Lung (tissue), 11 donors: ENCODE measurements at regions not wholly inside any gene's neighbourhood (a gene's known extent, or its start where the extent isn't known, plus 50 kb on each side); places are given as distances from the start of the nearest gene placed in this dataset.

ENCODE experiments used
- ATAC-seq: fragments of 200-7000 bp; cut with Tn5 transposase; one replicate; pipeline ENCODE4 v1.9.1; 2020; ENCODE audit warnings: moderate number of reproducible peaks; ENCODE audit not compliant: insufficient read depth, low FRiP score
- DNase-seq, 3 donors: peaks; one replicate each; pipeline ENCODE4 v3.0.0-alpha.2; 2013 to 2017
- H3K27ac ChIP-seq, 2 donors: one replicate each; pipeline ENCODE4 v1.5.1; 2013; ENCODE audit warnings: mild to moderate bottlenecking in 2 of 2, moderate library complexity in 2 of 2, control low read depth in 1 of 2, inconsistent platforms in 1 of 2, low read depth in 1 of 2, low read length in 1 of 2
- H3K27me3 ChIP-seq, 3 donors: one replicate each; pipeline ENCODE4 v1.5.1; 2013; ENCODE audit warnings: low read length in 2 of 3; ENCODE audit not compliant: control insufficient read depth in 3 of 3, insufficient read depth in 3 of 3
- H3K36me3 ChIP-seq, 4 donors: one replicate each; pipeline ENCODE4 v1.5.1; 2013; ENCODE audit warnings: low read length in 4 of 4, mild to moderate bottlenecking in 1 of 4, moderate library complexity in 1 of 4; ENCODE audit not compliant: control insufficient read depth in 4 of 4, insufficient read depth in 4 of 4
- H3K4me1 ChIP-seq, 5 donors: one replicate each; pipeline ENCODE4 v1.5.1; 2013; ENCODE audit warnings: low read length in 5 of 5, mild to moderate bottlenecking in 2 of 5, moderate library complexity in 1 of 5; ENCODE audit not compliant: control insufficient read depth in 5 of 5, insufficient read depth in 5 of 5
- H3K4me3 ChIP-seq: one replicate; pipeline ENCODE4 v1.5.1; 2013; ENCODE audit warnings: mild to moderate bottlenecking, control low read depth, moderate library complexity
- H3K9ac ChIP-seq, 2 donors: one replicate each; pipeline ENCODE4 v1.5.1; 2013; ENCODE audit warnings: low read length in 2 of 2, control low read depth in 1 of 2; ENCODE audit not compliant: insufficient read depth in 1 of 2
- H3K9me3 ChIP-seq, 4 donors: one replicate each; pipeline ENCODE4 v1.5.1; 2013; ENCODE audit warnings: low read length in 3 of 4, mild to moderate bottlenecking in 1 of 4, moderate library complexity in 1 of 4; ENCODE audit not compliant: control insufficient read depth in 4 of 4, insufficient read depth in 3 of 4
- CTCF ChIP-seq: IDR thresholded peaks from 2 replicates; pipeline ENCODE4 v1.5.1; 2012; ENCODE audit warnings: mild to moderate bottlenecking; ENCODE audit errors: control extremely low read depth, extremely low read depth
- WGBS, 2 donors: extraction: QIAGEN DNeasy Blood & Tissue Kit; methylation state at CpG; one replicate each; pipeline ENCODE4 v1.1.7; 2013; 5-methylcytosine and 5-hydroxymethylcytosine counted together
- donor health status: control.
- donor health status: control.
- donor health status: Bipolar disorder and iron deficiency.
- donor health status: healthy.
- donor health status: DM: yes; HTN: yes; CAD: no.

DNA sequence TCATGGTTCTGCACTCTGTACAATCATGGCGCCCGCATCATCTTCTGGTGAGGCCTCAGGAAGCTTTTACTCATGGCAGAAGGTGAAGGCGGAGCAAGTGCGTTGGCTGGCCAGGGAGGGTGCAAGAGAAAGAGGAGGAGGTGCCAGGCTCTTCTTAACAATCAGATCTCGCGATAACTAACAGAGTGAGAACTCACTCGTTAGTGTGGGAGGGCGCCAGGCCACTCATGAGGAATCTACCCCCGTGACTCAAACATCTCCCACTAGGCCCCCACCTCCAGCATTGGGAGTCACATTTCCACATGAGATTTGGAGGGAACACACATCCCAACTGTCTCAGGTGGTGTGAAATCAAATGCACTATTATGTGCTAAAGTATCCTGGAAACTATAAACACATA, 220.2 kb upstream of the CSF3R start:
- no peak overlapping the region for H3K4me3 ChIP-seq
- TF ChIP-seq CTCF: no peak
- no peak overlapping the region for H3K9ac ChIP-seq
- DNase-seq (no peak), ATAC-seq (no peak)
- WGBS, 2 donors: 78 to 89% methylated on average over 9 of the region's 9 CpGs
- H3K4me1 ChIP-seq: peaks cover 0 to 15% (median 2%) of the 10 kb centered on the region in 5 donors
- no peaks in the 10 kb centered on the region for H3K9me3 ChIP-seq
- no peak overlapping the region for H3K27ac ChIP-seq
- peaks cover 0 to 41% (median 5%) of the 10 kb centered on the region in 3 donors for H3K27me3 ChIP-seq
- no peaks in the 10 kb centered on the region for H3K36me3 ChIP-seq

DNA sequence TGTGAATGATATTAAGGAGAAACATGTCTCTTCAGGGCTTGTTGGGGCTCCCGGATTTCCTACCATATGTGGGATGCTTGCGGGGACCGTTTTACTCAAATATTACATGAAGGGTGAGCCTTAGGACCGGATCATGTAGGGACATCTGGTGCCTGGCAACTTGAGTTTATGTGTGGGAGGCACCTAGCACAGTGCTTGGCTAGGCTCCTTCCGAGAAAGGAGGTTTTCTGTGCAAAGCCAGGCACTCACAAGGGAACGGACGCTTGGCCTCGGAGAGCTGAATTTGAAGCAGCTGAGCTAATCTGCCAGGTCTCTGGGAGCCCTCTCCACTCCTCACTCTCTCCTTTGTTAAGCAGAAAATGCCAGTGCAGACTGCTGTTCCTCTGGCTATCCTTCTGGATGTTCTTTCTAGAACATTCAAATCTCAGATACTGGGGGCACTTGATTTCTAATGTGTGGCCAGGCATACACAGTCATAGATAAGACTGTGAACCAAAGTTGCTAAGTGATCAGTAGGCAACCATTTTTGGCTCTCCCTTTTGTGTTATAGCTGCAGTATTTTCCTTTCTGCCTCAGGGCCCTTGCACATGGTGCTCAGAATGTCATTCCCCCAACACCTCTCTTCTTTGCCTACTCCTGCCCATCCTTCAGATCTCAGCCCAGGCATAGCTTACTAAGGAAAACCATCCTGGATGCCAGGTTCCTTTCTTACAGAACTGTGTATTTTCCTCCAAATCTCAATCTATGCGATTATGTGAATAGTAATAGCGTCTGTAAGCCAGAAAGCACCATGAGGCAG, 216.6 kb upstream of the CSF3R start:
- peaks cover 0 to 29% (median 10%) of the 10 kb centered on the region in 3 donors for H3K27me3 ChIP-seq
- no peak for ATAC-seq
- H3K4me1 ChIP-seq: peaks cover 0 to 18% (median 2%) of the 10 kb centered on the region in 5 donors
- no peak overlapping the region for H3K4me3 ChIP-seq
- H3K36me3 ChIP-seq: no peaks in the 10 kb centered on the region
- H3K27ac ChIP-seq: no peak overlapping the region
- no peaks in the 10 kb centered on the region for H3K9me3 ChIP-seq
- DNase-seq: no peak
- 56 to 62% methylated on average over 10 of the region's 10 CpGs for WGBS, 2 donors
- no peak overlapping the region for H3K9ac ChIP-seq
- TF ChIP-seq CTCF: no peak

GRCh38 chr1:36697836-36698605, 215.3 kb upstream of the CSF3R start:
- DNase-seq (peak; percentile 66 to 80 (median 80)), ATAC-seq (no peak)
- Histone ChIP-seq H3K4me1 (peaks cover 0 to 18% (median 2%) of the 10 kb centered on the region in 5 donors), H3K9me3 (no peaks in the 10 kb centered on the region), H3K27me3 (peaks cover 0 to 39% (median 16%) of the 10 kb centered on the region in 3 donors), H3K4me3 (no peak overlapping the region), H3K27ac (no peak overlapping the region), H3K9ac (no peak overlapping the region), H3K36me3 (no peaks in the 10 kb centered on the region)
- no peak for TF ChIP-seq CTCF
- WGBS, 2 donors: 41 to 61% methylated on average over 4 of the region's 4 CpGs
